HCT116 (cell line): ENCODE measurements at regions not wholly inside any gene's neighbourhood (a gene's known extent, or its start where the extent isn't known, plus 50 kb on each side); places are given as distances from the start of the nearest gene placed in this dataset.

Experiments
- ATAC-seq: fragments of 200-7000 bp; cut with Tn5 transposase; 2 replicates; pipeline ENCODE4 v1.9.1; 2020; ENCODE audit warnings: mild to moderate bottlenecking, moderate library complexity
- BruUV-seq: library from RNA; stranded (reverse); fragments of 400-500 nt; replicated peaks from 2 replicates; lab custom pipeline; 2021; lab: Mats Ljungman, UMichigan
- CTCF ChIA-PET: fragments of 300-600 bp; sonication (Branson Sonifier 250); formaldehyde crosslinking; loops from one replicate; lab custom pipeline; 2021; ENCODE audit warnings: antibody characterized with exemption; lab: Charles Lee
- POLR2A ChIA-PET: fragments of 300-600, 350-600 bp; sonication (Branson Sonifier 250); formaldehyde crosslinking; loops from one replicate; lab custom pipeline; 2021; ENCODE audit warnings: antibody characterized with exemption; lab: Charles Lee
- RAD21 ChIA-PET, 2 experiments: fragments of 300-600 bp; sonication (Branson Sonifier 250); formaldehyde crosslinking; loops; one replicate each; lab custom pipeline; 2023; ENCODE audit warnings: low total read pairs in 2 of 2; ENCODE audit not compliant: uncharacterized antibody in 2 of 2, unreplicated experiment in 2 of 2, low non-redundant PET in 1 of 2; lab: Charles Lee
- DNase-seq: peaks from one replicate; pipeline ENCODE4 v3.0.0-alpha.2; 2010; ENCODE audit warnings: low read depth, low spot score
- H2AFZ ChIP-seq: fragments of 200-600 bp; shearing (Covaris generic), sonication (generic); 2 replicates; pipeline ENCODE4 v1.6.1; 2017; ENCODE audit warnings: low read depth, mixed run types, mixed read lengths, antibody characterized with exemption, low read length; ENCODE audit not compliant: poor library complexity, severe bottlenecking
- H3K27ac ChIP-seq: 2 replicates; pipeline ENCODE4 v1.5.1; 2012; ENCODE audit warnings: low read depth, low read length
- H3K27me3 ChIP-seq: fragments of 200-600 bp; sonication (generic); 2 replicates; pipeline ENCODE4 v1.6.1; 2016; ENCODE audit warnings: mixed run types, low read length, mixed read lengths; ENCODE audit not compliant: insufficient read depth
- H3K36me3 ChIP-seq, 2 experiments: fragments of 200-500 bp in 1 of 2; fragments of 200-600 bp in 1 of 2; sonication (Bioruptor generic) in 1 of 2; sonication (generic) in 1 of 2; 2 replicates each; pipeline versions ENCODE4 v1.5.1 to v1.6.1; 2014 to 2016; ENCODE audit warnings: low read length in 2 of 2, inconsistent platforms in 1 of 2, mixed read lengths in 1 of 2, mixed run types in 1 of 2; ENCODE audit not compliant: insufficient read depth in 2 of 2, control insufficient read depth in 1 of 2
- H3K4me1 ChIP-seq, 2 experiments: fragments of 200-600 bp in 1 of 2; sonication (generic) in 1 of 2; 2 replicates each; pipeline versions ENCODE4 v1.5.1 to v1.6.1; 2012 to 2017; ENCODE audit warnings: low read length in 2 of 2, inconsistent platforms in 1 of 2, mild to moderate bottlenecking in 1 of 2, mixed read lengths in 1 of 2, mixed run types in 1 of 2, moderate library complexity in 1 of 2; ENCODE audit not compliant: insufficient read depth in 2 of 2, control insufficient read depth in 1 of 2
- H3K4me2 ChIP-seq: fragments of 200-600 bp; sonication (generic); 2 replicates; pipeline ENCODE4 v1.6.1; 2017; ENCODE audit warnings: mixed run types, low read length, mixed read lengths
- H3K4me3 ChIP-seq, 2 experiments: fragments of 200-600 bp in 1 of 2; sonication (generic) in 1 of 2; replicated peaks in 1 of 2; 2 replicates each; pipeline ENCODE4 v1.5.1; 2011 to 2016; ENCODE audit warnings: low read length in 2 of 2, control low read depth in 1 of 2, low read depth in 1 of 2, mild to moderate bottlenecking in 1 of 2, mixed read lengths in 1 of 2, mixed run types in 1 of 2
- H3K79me2 ChIP-seq: fragments of 200-600 bp; sonication (generic); 2 replicates; pipeline ENCODE4 v1.6.1; 2017; ENCODE audit warnings: mild to moderate bottlenecking, mixed run types, low read length, moderate library complexity, mixed read lengths; ENCODE audit not compliant: insufficient read depth
- H3K9ac ChIP-seq: fragments of 200-600 bp; sonication (generic); 2 replicates; pipeline ENCODE4 v1.6.1; 2016; ENCODE audit warnings: low read length, mixed read lengths
- H3K9me2 ChIP-seq: fragments of 200-600 bp; sonication (generic), shearing (Covaris generic); 2 replicates; pipeline ENCODE4 v1.6.1; 2017; ENCODE audit warnings: mixed run types, mild to moderate bottlenecking, moderate library complexity; ENCODE audit not compliant: insufficient read depth
- H3K9me3 ChIP-seq, 2 experiments: fragments of 200-500 bp in 1 of 2; fragments of 200-600 bp in 1 of 2; sonication (Bioruptor generic) in 1 of 2; sonication (generic) in 1 of 2; 2 replicates each; pipeline ENCODE4 v1.6.1; 2014 to 2017; ENCODE audit warnings: low read length in 2 of 2, mixed read lengths in 2 of 2, inconsistent platforms in 1 of 2, low read depth in 1 of 2, mild to moderate bottlenecking in 1 of 2, mixed run types in 1 of 2, moderate library complexity in 1 of 2; ENCODE audit not compliant: control insufficient read depth in 1 of 2, insufficient read depth in 1 of 2
- H4K20me1 ChIP-seq: fragments of 200-600 bp; sonication (generic), shearing (Covaris generic); 2 replicates; pipeline ENCODE4 v1.6.1; 2017; ENCODE audit warnings: mixed run types, mild to moderate bottlenecking, moderate library complexity; ENCODE audit not compliant: insufficient read depth
- CBX3 ChIP-seq: IDR thresholded peaks from 2 replicates; pipeline ENCODE4 v1.6.1; 2012; ENCODE audit warnings: low read depth
- CTCF ChIP-seq, 3 experiments: fragments of 200-600 bp in 1 of 3; sonication (generic) in 1 of 3; IDR thresholded peaks in 2 of 3; conservative IDR thresholded peaks in 1 of 3; 2 replicates each; pipeline ENCODE4 v1.5.1; 2012 to 2017; ENCODE audit warnings: low read depth in 2 of 3, low read length in 2 of 3, antibody characterized with exemption in 1 of 3, borderline replicate concordance in 1 of 3, control low read depth in 1 of 3, mild to moderate bottlenecking in 1 of 3, mixed read lengths in 1 of 3, mixed run types in 1 of 3, moderate library complexity in 1 of 3; ENCODE audit not compliant: insufficient read depth in 1 of 3
- EGR1 ChIP-seq: IDR thresholded peaks from 2 replicates; pipeline ENCODE4 v1.6.1; 2012; ENCODE audit warnings: low read depth
- ELF1 ChIP-seq: IDR thresholded peaks from 2 replicates; pipeline ENCODE4 v1.6.1; 2012; ENCODE audit warnings: low read depth, borderline replicate concordance
- EZH2 ChIP-seq: fragments of 200-600 bp; sonication (generic); IDR thresholded peaks from 2 replicates; pipeline ENCODE4 v1.6.1; 2017; ENCODE audit warnings: antibody characterized with exemption, mixed run types
- EZH2phosphoT487 ChIP-seq: fragments of 200-600 bp; IDR thresholded peaks from 2 replicates; pipeline ENCODE4 v1.6.1; 2018; ENCODE audit warnings: antibody characterized with exemption, borderline replicate concordance
- FOSL1 ChIP-seq: IDR thresholded peaks from 2 replicates; pipeline ENCODE4 v1.6.1; 2012; ENCODE audit warnings: low read depth
- JUND ChIP-seq: IDR thresholded peaks from 2 replicates; pipeline ENCODE4 v1.6.1; 2012
- MAX ChIP-seq: IDR thresholded peaks from 2 replicates; pipeline ENCODE4 v1.6.1; 2012
- RAD21 ChIP-seq: IDR thresholded peaks from 2 replicates; pipeline ENCODE4 v1.6.1; 2012; ENCODE audit warnings: low read depth, mild to moderate bottlenecking
- REST ChIP-seq: IDR thresholded peaks from 2 replicates; pipeline ENCODE4 v1.6.1; 2012; ENCODE audit warnings: low read depth
- SIN3A ChIP-seq: IDR thresholded peaks from 2 replicates; pipeline ENCODE4 v1.6.1; 2012; ENCODE audit warnings: low read depth
- SRF ChIP-seq: IDR thresholded peaks from 2 replicates; pipeline ENCODE4 v1.6.1; 2012; ENCODE audit warnings: low read depth
- TCF7L2 ChIP-seq: IDR thresholded peaks from 2 replicates; pipeline ENCODE4 v1.7.0; 2011; ENCODE audit warnings: borderline replicate concordance, inconsistent platforms; ENCODE audit not compliant: insufficient read depth, insufficient read length; ENCODE audit errors: extremely low read depth
- YY1 ChIP-seq: IDR thresholded peaks from 2 replicates; pipeline ENCODE4 v1.6.1; 2011; ENCODE audit warnings: low read length, low read depth, moderate library complexity, mild to moderate bottlenecking; ENCODE audit not compliant: insufficient replicate concordance; ENCODE audit errors: extremely low read depth
- ZBTB33 ChIP-seq: IDR thresholded peaks from 2 replicates; pipeline ENCODE4 v1.6.1; 2011; ENCODE audit warnings: mild to moderate bottlenecking, low read length, moderate library complexity; ENCODE audit not compliant: insufficient replicate concordance; ENCODE audit errors: extremely low read depth
- ZFX ChIP-seq: fragments of 450-650 bp; IDR thresholded peaks from 2 replicates; pipeline ENCODE4 v1.6.1; 2017
- ZNF274 ChIP-seq: fragments of 200-500 bp; sonication (Bioruptor generic); IDR thresholded peaks from 2 replicates; pipeline ENCODE4 v1.6.1; 2014; ENCODE audit warnings: mild to moderate bottlenecking, low read depth, low read length, inconsistent platforms
- intact Hi-C: fragments of 100-400 bp; cut with micrococcal nuclease; formaldehyde crosslinking; loops from 2 replicates; pipeline ENCODE4 v1.10.0; 2022

- ChIA-PET POLR2A (no interaction called here), RAD21 (no interaction called here), CTCF (no interaction called here)
- Histone ChIP-seq H3K79me2 (no peaks in the 10 kb centered on the region), H3K27ac (no peak overlapping the region), H4K20me1 (no peaks in the 10 kb centered on the region), H3K4me3 (no peak overlapping the region), H2AFZ (no peak overlapping the region), H3K27me3 (no peaks in the 10 kb centered on the region), H3K9ac (no peak overlapping the region), H3K36me3 (no peaks in the 10 kb centered on the region), H3K4me1 (no peaks in the 10 kb centered on the region), H3K9me2 (no peaks in the 10 kb centered on the region), H3K4me2 (no peak overlapping the region), H3K9me3 (no peaks in the 10 kb centered on the region)
- intact Hi-C loops: no loop called here
- no peak for ATAC-seq
- no TSS peak for BruUV-seq
- DNase-seq: no peak
- TF ChIP-seq CTCF (IDR thresholded peaks at IDR 0.05 in 2 of 3, conservative IDR thresholded peaks at IDR 0.05 in 1 of 3; ENCODE audit: borderline replicate concordance in 1 of 3, insufficient read depth in 1 of 3, low read depth in 2 of 3, low read length in 2 of 3) (no peak), MAX (no peak), SIN3A (no peak), SRF (no peak), JUND (no peak), ZBTB33 (no peak), CBX3 (no peak), YY1 (no peak), ZFX (no peak), FOSL1 (no peak), REST (no peak), ELF1 (no peak), EZH2 (no peak), EZH2phosphoT487 (no peak), RAD21 (no peak), ZNF274 (no peak), EGR1 (no peak), TCF7L2 (no peak)
Observed at GRCh38 chr6:81802356-81802755, 49.9 kb upstream of the TENT5A start.
